Adipocyte (in vitro differentiated cells): ENCODE measurements at regions not wholly inside any gene's neighbourhood (a gene's known extent, or its start where the extent isn't known, plus 50 kb on each side); places are given as distances from the start of the nearest gene placed in this dataset.

Experiments
- DNase-seq: peaks from one replicate; pipeline ENCODE4 v3.0.0-alpha.2; 2015; ENCODE audit warnings: low read depth
- H3K27me3 ChIP-seq: replicated peaks from 2 replicates; pipeline ENCODE4 v1.7.0; 2013; ENCODE audit warnings: mild to moderate bottlenecking, low read length, moderate library complexity; ENCODE audit not compliant: control insufficient read depth, insufficient read depth
- H3K36me3 ChIP-seq: 2 replicates; pipeline ENCODE4 v1.7.0; 2013; ENCODE audit warnings: low read length, mild to moderate bottlenecking, moderate library complexity; ENCODE audit not compliant: control insufficient read depth, insufficient read depth, severe bottlenecking
- H3K4me1 ChIP-seq: 2 replicates; pipeline ENCODE4 v1.7.0; 2013; ENCODE audit warnings: mild to moderate bottlenecking, low read length, moderate library complexity; ENCODE audit not compliant: control insufficient read depth, insufficient read depth
- H3K4me3 ChIP-seq: 2 replicates; pipeline ENCODE4 v1.7.0; 2013; ENCODE audit warnings: mild to moderate bottlenecking, low read length, moderate library complexity
- H3K9ac ChIP-seq: 2 replicates; pipeline ENCODE4 v1.7.0; 2013; ENCODE audit warnings: mild to moderate bottlenecking, low read length, moderate library complexity
- H3K9me3 ChIP-seq: 2 replicates; pipeline ENCODE4 v1.7.0; 2013; ENCODE audit warnings: mild to moderate bottlenecking, low read length, moderate library complexity; ENCODE audit not compliant: control insufficient read depth

DNA sequence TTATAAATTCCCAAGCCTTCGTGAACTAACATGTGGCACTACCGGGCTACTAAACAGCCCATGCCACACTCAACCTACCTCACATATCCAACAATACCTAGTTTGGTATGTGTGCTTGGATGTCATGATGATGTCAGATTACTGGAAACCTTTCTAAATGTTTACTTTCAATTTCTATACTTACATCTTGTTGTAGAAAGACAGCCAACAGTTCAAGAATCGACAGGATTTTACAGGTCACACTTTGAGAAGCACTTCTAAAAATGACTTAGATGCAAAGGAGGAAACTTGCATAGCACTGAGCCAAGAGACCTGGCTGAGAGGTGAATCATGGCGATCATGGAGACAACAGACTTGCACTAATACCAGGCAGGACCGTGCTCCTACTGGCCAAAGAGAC lies 209.9 kb downstream of the COL4A1 start:
- no peak for DNase-seq
- H3K4me1 ChIP-seq: peaks cover 28% of the 10 kb centered on the region
- no peaks in the 10 kb centered on the region for H3K36me3 ChIP-seq
- no peak overlapping the region for H3K4me3 ChIP-seq
- no peak overlapping the region for H3K9ac ChIP-seq
- H3K9me3 ChIP-seq: peaks cover 26% of the 10 kb centered on the region
- no peaks in the 10 kb centered on the region for H3K27me3 ChIP-seq

DNA sequence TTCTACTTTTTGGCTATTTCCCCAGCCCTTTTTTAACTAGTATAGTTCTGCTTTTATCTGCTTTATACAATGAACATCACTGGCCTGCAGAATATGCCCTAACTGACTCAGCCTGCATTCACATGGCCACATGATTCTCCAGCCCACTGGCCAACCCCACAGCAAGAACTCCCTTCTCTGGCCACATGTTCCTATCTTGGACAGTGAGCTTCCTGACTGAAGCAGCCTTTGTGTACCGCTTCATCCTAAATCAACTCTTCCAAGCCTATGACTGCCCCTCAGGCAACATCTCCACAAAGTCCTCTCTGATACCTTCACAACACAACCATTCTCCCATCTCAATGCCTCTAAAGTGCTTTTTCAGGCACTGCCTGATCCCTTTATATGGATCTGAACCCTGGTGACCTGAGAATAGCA lies 214.1 kb downstream of the COL4A1 start:
- H3K9me3 ChIP-seq: no peaks in the 10 kb centered on the region
- no peaks in the 10 kb centered on the region for H3K36me3 ChIP-seq
- no peaks in the 10 kb centered on the region for H3K27me3 ChIP-seq
- H3K4me1 ChIP-seq: peaks cover 28% of the 10 kb centered on the region
- no peak overlapping the region for H3K4me3 ChIP-seq
- DNase-seq: no peak
- no peak overlapping the region for H3K9ac ChIP-seq

DNA sequence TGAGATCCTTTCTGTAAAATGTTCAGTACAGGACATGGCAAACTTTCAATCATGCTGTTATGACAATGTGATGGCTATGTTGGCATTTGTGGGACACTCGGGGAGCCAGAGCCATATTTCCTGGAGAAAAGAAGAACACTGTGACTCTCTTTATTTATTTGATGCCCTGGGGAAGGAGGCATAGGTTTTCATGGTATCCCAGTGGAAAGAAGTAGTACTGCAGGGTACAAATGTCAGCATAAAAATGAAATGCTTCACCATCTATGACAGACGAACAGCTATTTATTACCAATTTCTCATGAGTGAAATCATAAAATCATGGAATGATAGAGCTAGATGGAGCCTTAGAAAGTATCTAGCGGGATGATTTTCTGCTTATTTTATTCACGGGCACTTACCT lies 217.1 kb downstream of the COL4A1 start:
- Histone ChIP-seq H3K27me3 (no peaks in the 10 kb centered on the region), H3K36me3 (no peaks in the 10 kb centered on the region), H3K9me3 (peaks cover 14% of the 10 kb centered on the region), H3K9ac (no peak overlapping the region), H3K4me1 (peaks cover 23% of the 10 kb centered on the region), H3K4me3 (no peak overlapping the region)
- DNase-seq: no peak

DNA sequence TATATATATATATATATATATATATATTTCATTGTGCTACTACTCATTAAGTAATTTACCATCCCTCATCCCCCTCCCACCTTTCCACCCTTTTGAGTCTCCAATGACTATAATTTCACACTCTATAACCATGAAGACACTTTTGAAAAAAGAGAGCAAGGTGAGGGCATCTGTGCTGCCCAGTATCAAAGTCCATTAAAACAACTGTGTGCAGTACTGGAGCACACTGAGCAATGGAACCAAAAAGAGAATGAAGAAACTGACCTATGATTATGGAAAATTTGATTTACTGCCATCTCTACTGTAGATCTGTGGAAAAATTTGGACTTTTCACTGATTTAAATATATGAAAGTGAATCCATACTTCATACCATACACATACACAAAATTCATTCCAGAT lies 217.9 kb downstream of the COL4A1 start:
- Histone ChIP-seq H3K9ac (no peak overlapping the region), H3K4me1 (peaks cover 17% of the 10 kb centered on the region), H3K4me3 (no peak overlapping the region), H3K9me3 (peaks cover 14% of the 10 kb centered on the region), H3K36me3 (no peaks in the 10 kb centered on the region), H3K27me3 (no peaks in the 10 kb centered on the region)
- no peak for DNase-seq

DNA sequence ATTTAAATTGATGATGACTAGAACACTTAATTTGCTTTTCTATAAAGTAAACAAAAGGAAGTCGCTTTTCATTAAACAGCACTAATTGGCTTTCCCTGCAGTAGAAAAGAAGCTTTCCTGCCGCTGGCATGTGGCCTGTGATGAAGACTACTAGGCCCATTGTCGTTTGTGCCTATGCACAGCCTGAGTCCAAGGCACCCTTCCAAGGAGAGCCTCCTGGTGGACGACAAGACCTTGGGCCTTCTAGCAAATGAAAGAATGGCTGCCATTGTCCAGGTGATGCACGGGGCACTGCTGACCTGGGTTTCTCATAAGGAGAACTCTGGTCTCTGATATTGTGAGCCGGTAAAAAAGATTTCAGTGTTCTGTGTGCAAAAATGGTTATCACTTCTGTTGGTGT lies 233.0 kb downstream of the COL4A1 start:
- H3K4me3 ChIP-seq: no peak overlapping the region
- H3K36me3 ChIP-seq: no peaks in the 10 kb centered on the region
- H3K27me3 ChIP-seq: no peaks in the 10 kb centered on the region
- no peak for DNase-seq
- H3K9ac ChIP-seq: no peak overlapping the region
- peaks cover 4% of the 10 kb centered on the region for H3K9me3 ChIP-seq
- H3K4me1 ChIP-seq: peaks cover 4% of the 10 kb centered on the region

DNA sequence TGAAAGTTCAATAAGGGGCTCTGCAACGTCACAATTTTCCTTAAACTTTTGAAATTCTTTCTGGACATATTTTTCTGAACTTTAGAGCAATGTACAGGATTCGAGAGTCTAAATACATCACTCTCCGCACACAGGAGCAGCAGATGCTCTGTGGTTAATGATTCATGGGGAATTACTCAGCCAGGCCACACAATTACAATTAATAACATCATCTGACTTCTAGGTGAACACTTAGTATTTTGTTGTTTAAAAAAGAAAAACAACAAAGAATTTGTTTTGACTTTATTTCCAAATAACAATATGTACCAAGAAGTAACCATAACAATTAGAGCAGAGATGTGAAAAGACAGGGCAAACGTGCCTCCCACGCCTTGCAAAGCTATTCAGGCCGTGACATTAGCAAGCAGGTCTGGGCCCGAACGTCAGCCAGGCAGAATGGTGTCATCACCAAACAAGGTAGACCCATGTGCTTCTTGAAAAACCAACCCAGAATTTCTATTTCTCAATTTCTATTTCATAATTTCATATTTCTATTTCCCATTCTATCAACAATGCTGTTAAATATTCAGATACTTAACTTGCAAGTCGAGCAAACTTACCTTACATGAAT lies 236.3 kb downstream of the COL4A1 start:
- Histone ChIP-seq H3K36me3 (no peaks in the 10 kb centered on the region), H3K9ac (no peak overlapping the region), H3K4me1 (peaks cover 24% of the 10 kb centered on the region), H3K9me3 (no peaks in the 10 kb centered on the region), H3K27me3 (no peaks in the 10 kb centered on the region), H3K4me3 (no peak overlapping the region)
- DNase-seq: peak; percentile 37

DNA sequence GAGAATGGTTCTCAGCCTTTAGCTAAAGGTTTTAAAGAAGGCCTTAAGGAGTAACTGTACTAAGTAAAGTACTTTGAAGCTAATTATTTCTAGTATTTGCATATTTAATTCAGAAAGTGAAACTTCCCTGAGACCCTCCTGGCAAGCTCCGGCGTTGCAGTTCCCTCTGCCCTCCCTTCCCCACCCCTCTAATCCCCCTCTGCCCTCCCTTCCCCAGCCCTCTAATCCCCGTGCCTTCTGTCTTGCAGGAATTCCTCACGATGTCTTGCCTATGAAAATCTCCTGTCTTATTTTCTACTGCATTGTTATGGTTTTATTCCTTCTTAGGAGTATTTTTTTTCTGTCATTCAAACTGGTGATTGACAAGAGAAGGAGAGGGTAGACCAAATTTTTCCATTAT lies 236.9 kb downstream of the COL4A1 start:
- no peak for DNase-seq
- Histone ChIP-seq H3K4me1 (peaks cover 24% of the 10 kb centered on the region), H3K27me3 (no peaks in the 10 kb centered on the region), H3K4me3 (no peak overlapping the region), H3K36me3 (no peaks in the 10 kb centered on the region), H3K9me3 (no peaks in the 10 kb centered on the region), H3K9ac (no peak overlapping the region)

DNA sequence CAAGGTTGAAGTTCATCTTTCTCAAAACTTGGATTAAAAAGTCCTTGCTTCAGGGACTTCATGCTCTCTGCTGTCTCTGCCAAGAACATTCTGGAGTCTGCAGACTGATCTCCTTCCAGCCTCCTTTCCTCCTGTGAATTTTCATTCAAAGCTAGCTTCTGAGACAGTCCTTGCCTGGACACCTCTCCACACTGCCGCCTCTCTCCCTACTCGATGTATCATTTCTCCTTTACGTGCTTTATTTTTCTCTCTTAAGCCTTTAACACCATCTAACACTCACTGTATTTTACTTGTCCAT lies 238.8 kb downstream of the COL4A1 start:
- DNase-seq: no peak
- Histone ChIP-seq H3K36me3 (no peaks in the 10 kb centered on the region), H3K4me3 (no peak overlapping the region), H3K4me1 (peaks cover 24% of the 10 kb centered on the region), H3K27me3 (no peaks in the 10 kb centered on the region), H3K9ac (peak overlapping the region; percentile 71), H3K9me3 (no peaks in the 10 kb centered on the region)

DNA sequence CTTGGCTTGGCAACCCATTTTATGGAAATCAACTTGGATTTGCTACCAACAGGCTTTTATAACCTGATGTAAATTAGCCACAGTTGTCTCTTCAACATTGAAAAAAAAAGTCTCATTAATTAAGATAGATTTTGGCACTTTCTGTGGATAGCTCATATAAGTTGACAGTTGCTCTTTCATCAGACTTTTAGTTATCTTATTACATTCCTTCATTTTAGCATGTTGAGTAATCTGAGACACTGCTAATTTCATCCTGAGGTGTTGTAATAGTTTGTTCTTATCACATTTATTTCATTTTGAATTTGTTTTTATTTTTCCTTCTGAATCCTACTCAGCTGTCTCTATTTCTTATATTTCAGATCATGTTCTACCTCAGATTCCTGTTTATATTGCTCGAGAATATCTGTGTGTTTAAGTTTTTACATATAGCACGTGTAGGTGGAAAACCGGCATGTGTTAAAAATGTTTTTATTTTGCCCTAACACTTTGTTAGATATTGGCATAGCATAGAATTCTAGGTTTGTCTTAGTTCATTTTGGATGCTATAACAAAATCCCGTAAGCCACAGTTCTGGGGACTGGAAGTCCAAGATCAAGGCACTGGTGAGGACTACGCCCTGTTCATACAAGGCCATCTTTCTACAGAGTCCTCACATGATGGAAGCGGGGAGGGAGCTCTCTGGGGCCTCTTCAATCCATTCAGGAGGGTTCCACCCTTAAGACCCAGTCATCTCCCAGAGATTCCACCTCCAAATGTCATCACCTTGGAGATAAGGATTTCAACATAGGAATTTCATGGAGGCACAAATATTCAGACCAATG lies 239.4 kb downstream of the COL4A1 start:
- no peaks in the 10 kb centered on the region for H3K27me3 ChIP-seq
- H3K9me3 ChIP-seq: no peaks in the 10 kb centered on the region
- peak overlapping the region; percentile 65 for H3K9ac ChIP-seq
- DNase-seq: no peak
- H3K4me1 ChIP-seq: peaks cover 24% of the 10 kb centered on the region
- H3K36me3 ChIP-seq: no peaks in the 10 kb centered on the region
- peak overlapping the region; percentile 43 for H3K4me3 ChIP-seq

DNA sequence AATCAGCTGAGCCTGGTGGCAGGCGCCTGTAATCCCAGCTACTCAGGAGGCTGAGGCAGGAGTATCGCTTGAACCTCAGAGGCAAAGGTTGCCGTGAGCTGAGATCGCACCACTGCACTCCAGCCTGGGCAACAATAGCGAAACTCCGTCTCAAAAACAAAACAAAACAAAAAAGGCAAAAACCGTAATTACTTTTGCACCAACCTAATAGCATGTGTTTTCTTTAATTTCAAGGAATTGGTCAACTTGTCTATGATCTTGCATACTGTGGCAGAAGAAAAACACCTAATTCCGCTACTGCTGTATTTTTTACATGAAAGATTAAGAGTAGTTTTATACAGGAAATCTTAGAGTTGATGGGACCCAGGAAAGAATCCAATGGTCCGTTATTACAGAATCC lies 241.2 kb downstream of the COL4A1 start:
- Histone ChIP-seq H3K4me3 (no peak overlapping the region), H3K4me1 (peaks cover 23% of the 10 kb centered on the region), H3K27me3 (no peaks in the 10 kb centered on the region), H3K9ac (no peak overlapping the region), H3K36me3 (no peaks in the 10 kb centered on the region), H3K9me3 (no peaks in the 10 kb centered on the region)
- no peak for DNase-seq

DNA sequence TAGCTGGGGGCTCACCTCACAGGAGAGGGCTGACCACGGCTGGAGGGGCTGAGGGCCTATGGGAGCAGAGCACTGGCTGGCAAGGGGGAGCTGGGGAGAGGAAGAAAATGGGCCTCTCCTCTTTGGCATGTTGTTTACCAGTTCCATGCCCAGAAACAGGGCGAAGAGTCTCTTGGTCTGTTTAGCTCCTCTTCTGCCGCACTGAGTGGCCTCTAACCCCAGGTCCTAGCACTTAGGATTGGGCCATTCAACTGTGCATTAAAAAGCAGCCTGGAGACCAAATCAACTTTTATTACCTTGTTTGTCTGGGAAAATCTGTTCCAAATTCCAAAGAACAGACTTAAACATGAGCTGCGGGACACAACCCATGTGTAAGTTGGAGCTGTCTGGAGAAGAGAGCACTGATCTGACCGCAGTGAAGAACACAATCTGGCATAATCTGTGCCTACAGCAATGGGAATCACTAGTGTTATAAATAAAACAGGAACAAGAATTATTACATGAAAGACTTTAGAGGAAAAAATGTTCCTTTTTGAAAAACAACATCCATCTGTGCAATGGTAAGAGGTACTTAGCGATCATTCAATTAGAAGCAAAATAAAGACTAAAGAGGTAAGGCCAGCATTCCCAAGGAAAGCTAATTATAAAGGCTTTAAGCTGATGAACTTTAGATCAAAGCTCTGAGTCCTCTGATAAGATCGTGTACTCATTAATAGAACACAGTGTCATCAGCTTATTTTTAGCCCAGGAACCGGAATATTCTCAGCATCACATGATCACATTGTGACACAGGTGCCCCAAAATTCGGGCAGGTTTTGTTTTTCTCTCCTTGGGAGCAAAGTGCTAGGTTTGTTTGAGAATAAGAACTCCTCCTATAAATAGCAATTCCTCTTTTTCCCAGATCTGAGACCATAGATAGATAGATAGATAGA lies 243.2 kb downstream of the COL4A1 start:
- DNase-seq: no peak
- no peaks in the 10 kb centered on the region for H3K27me3 ChIP-seq
- no peak overlapping the region for H3K4me3 ChIP-seq
- H3K36me3 ChIP-seq: no peaks in the 10 kb centered on the region
- peaks cover 18% of the 10 kb centered on the region for H3K4me1 ChIP-seq
- H3K9me3 ChIP-seq: no peaks in the 10 kb centered on the region
- no peak overlapping the region for H3K9ac ChIP-seq
